HG02571 (cell line): ENCODE measurements at regions not wholly inside any gene's neighbourhood (a gene's known extent, or its start where the extent isn't known, plus 50 kb on each side); places are given as distances from the start of the nearest gene placed in this dataset.

Experiments used
- ATAC-seq: cut with Tn5 transposase; IDR thresholded peaks from one replicate; pipeline ENCODE4 v1.9.1; 2021; ENCODE audit warnings: mild to moderate bottlenecking, moderate library complexity; ENCODE audit not compliant: unreplicated experiment

DNA sequence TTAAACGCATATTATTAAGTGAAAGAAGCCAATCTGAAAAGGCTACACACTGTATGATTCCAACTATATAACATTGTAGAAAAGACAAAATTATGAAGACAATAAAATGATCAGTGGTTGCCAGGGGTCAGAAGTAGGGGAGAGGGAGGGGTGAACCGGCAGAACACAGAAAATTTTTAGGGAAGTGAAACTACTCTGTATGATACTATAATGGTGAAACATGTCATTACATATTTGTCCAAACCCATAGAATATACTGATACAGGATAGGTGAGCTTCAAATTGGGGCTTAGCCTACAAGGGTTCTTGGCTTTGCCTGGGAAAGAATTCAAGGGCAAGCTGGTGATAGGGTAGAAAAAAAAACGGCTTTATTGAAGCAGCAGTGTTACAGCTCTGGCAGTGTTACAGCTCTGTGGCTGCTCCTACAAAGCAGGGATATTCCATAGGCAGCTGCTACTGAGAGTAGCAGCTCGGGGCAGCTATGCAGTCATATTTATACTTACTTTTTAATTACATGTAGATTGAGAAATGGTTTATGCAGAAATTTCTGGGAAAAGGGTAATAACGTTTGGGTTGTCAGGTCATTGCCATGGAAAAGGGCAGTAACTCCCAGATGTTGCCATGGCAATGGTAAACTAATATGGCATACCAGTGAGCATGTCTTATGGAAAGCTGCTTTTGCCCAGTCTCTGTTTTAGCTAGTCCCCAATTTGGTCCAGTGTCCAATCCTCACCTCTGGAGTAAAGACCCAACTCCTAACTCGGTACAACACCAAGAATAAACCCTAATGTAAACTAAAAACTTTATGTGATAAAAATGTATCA lies 125.1 kb upstream of the SLC25A36 start:
- ATAC-seq = peak; percentile 65

DNA sequence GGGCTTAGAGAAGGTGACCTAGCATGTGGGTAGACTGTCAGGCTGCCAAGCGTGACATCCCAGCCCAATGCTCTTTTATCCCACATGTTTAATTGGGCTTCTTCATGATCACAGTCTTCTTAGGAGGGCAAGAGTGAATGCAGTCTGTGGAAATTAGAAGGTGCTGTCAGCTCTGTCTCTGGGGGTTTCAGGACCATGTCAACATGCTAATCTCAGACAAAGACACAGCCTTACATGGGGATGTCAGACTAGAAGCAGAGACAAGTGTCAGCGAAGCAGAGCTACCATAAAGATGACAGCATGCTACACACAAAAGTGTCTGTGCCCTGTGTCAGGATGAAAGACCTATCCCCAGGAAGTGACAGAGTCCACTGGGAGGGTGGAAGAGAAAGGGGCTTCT lies 120.1 kb upstream of the SLC25A36 start:
- ATAC-seq = no peak

- ATAC-seq = no peak
These were observed 119.1 kb upstream of the SLC25A36 start for GRCh38 chr3:140822401-140823047.

- ATAC-seq = no peak
These were observed 118.5 kb upstream of the SLC25A36 start for GRCh38 chr3:140823106-140823505.

DNA sequence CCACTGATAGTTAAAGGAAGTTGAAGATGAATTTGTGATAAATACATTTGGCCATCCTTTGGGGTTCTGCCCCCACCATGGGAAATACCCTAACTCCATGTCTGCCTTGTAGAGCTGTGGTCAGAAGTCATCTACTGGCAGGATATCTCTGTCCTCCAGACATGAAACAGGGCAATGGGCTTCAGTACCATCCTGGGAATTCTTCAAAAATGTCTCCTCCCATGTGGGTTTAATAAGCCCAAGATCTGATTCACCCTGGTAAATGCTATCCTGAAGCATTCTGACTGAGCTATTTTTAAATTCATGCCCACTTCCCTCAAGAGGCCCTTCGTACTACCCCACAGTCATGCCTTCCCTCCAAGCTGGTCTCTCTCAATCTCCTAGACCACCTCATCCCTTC lies 113.7 kb upstream of the SLC25A36 start:
- ATAC-seq = no peak

- ATAC-seq = no peak
These were observed 113.1 kb upstream of the SLC25A36 start for GRCh38 chr3:140828585-140828984.

DNA sequence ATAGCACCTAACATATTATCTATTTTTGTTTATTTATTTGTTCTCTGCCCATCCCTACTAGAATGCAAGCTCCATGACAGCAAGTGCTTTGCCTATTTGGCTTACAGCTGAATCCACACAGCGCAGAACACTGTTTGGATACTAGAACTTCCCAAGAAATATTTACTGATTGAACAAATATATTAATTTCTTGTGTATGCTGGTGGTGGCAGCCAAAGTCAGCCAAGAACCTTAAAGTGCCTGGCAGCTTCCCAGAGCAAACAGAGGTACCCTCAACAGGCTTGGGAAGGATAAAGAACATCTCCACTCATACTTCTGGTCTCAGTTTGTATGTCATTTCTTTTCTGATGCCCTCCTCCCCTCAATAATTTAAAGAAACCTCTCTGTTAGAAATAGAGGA lies 111.8 kb upstream of the SLC25A36 start:
- ATAC-seq = no peak

DNA sequence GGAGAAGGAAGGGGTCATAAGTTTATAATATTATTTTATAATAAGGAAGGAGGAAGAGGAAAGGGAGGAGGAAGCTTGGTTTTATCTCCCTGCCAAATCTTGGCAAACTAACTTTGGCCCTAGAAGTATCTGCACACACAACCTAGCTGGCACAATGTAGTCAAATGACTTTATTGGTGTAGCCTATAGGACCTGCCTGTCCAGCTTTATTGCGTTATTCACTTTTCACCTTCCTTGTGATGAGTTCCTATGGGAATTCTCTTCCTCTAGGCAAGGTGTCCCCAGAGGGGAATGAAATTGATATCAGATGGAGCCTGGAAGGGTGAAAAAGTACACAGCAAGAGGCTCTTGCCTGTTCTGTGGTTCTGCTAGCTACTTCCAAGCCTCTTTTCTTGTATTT lies 111.2 kb upstream of the SLC25A36 start:
- no peak for ATAC-seq

GRCh38 chr3:140832883-140833282 lies 108.8 kb upstream of the SLC25A36 start:
- no peak for ATAC-seq

DNA sequence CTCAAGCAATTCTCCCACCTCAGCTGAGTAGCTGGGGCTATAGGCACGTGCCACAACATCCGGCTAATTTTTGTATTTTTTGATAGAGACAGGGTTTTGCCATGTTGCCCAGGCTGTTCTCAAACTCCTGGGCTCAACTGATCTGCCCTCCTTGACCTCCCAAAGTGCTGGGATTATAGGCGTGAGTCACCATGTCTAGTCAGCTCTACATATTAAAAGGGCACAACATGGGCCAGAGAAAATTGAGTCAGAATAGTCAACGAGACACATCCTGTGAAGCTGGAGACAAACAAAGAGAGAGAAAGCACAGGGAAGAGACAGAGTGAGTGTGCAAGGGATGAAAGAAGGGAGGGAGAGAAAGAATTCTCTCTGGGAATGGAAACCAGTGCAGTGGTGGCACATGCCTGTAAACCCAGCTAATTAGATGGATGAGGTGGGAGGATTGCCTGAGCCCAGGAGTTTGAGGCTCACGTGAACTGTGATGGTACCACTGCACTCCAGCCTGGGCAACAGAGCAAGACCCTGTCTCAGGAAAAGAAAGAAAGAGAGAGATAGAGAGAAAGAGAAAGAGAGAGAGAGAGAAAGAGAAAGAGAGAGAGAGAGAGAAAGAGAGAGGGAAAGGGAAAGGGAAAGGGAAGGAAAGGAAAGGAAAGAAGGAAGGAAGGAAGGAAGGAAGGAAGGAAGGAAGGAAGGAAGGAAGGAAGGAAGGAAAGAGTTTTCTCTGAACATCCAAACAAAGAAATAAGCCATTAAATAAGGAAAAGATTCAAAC lies 107.2 kb upstream of the SLC25A36 start:
- ATAC-seq = no peak

- ATAC-seq = peak; percentile 95
These were observed 98.5 kb upstream of the SLC25A36 start for GRCh38 chr3:140842984-140843649.

DNA sequence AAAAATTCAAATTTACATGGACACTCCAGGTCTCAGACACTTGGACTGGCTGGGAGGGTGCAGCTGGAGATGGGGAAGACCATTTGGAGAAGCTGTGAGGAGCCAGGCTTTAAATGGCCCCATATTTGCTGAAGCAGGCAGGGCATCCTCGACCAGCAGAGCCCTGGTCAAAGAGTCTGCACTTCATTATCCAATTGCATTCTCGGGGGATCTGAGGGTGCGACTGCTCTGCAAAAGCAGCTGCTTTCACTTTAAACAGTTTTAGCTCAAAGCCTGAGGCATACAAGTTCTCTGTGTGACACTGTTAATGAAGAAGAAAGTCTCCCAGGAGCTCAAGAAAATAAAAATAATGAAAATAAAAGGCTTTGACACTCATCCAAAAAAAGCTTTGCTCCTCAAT lies 98.0 kb upstream of the SLC25A36 start:
- ATAC-seq = peak; percentile 10

DNA sequence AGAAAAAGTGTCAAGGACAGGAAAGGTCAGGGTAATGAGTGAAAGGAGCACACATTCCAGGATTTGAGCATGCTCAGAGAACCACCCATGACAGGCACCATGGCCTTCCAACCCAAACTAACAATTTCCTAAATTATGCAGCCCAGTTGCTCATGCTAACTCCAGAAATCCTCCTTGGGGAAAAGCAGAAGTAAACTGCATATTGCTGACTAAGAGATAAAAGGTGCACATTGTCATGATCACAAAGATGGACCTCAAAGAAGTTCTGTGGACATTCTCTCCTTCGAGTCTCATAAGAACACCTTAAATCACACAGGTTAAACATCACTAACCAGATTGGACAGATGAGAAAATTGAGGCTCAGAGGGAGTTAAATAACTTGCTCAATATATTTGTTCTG lies 97.6 kb upstream of the SLC25A36 start:
- ATAC-seq = no peak

DNA sequence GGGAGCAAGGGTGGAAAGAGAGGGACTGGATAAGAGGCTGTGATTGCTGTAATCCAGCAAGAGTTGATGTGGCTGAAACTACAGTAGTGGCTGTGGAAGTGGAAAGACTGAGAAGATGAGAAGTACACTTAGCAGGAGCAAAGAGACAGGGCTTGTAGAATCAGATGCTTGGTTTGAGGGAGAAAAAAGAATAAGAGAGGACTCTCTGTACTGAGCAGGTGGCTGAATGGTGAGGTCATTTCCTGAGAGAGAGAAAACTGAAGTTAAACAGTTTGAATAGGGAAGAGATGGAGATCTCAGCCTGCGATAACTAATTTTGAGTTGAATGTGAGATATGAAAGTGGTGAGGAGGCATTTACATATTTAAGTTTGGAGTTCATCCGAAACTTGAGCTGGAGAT lies 95.8 kb upstream of the SLC25A36 start:
- ATAC-seq = peak; percentile 41

GRCh38 chr3:140848666-140849065 lies 93.0 kb upstream of the SLC25A36 start:
- ATAC-seq = no peak

- no peak for ATAC-seq
These were observed 91.3 kb upstream of the SLC25A36 start for GRCh38 chr3:140850210-140850955.

DNA sequence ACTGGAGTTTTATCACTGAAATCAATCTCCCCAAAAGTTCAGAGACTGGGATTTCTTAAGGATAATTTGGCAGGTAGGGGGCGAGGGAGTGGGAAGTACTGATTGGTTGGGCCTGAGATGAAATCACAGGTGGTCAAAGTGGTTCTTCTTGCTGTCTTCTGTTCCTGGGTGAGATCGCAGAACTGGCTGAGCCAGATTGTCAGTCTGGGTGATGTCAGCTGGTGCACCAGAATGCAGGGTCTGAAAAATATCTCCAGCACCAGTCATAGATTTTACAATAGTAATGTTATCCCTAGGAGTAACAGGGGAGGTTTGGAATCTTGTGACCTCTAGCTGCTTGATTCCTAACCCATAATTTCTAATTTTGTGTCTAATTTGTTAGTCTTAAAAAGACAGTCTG lies 86.7 kb upstream of the SLC25A36 start:
- no peak for ATAC-seq

GRCh38 chr3:140856905-140857304 lies 84.7 kb upstream of the SLC25A36 start:
- no peak for ATAC-seq

DNA sequence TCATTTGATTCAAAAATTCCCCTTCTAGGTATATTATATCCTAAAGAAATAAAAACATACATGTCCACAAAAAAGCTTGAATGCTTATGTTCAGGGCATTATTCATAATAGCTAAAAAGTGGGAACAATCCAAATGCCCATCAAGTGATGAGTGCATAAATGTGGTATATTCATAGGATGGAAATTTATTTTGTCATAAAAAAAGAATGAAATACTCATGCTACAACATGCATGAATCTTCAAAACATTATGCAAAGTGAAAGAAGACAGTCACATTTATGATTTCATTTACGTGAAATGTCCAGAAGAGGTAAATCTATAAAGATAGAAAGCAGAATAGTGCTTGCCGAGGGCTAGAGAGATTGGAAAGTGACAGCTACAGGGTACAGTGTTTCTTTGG lies 83.6 kb upstream of the SLC25A36 start:
- no peak for ATAC-seq

DNA sequence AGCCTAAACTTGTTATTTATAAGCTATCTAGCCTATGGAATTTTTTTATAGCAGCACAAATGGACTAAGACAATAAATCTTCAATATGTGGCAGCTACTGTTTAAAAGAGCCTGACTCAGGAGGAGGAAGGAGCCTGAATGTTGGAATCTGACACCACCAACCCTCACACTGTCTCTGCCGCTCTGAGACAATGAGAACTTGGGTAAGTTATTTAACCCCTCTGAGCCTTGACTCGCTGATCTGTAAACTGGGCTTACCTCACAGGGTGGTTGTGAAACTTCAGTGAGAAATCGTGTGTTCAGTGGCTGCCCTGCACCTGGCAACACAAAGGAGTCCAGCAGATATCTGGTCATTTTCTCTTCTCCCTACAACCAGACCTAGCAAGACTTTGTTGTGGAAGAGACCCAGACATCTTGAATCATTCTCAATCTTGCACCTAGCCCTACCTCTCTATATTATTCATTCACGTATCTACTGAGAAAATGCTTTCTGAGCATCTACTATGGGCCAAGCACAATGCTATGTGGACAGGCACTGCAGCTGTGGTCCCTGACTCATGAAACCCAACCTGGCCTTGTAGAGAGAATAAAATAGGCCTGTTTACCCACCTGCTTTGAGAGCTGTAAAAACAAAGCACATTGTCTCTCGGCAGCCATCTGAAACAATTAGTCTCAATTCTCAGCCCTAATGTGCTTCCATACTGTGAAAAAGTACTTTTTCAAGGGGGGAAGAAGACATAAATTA lies 81.9 kb upstream of the SLC25A36 start:
- ATAC-seq = no peak
